GM23338 (cell line): ENCODE measurements at regions not wholly inside any gene's neighbourhood (a gene's known extent, or its start where the extent isn't known, plus 50 kb on each side); places are given as distances from the start of the nearest gene placed in this dataset.

Experiments
- ATAC-seq: fragments of 200-7000 bp; cut with Tn5 transposase; 3 replicates; pipeline ENCODE4 v1.9.1; 2020
- DNase-seq: peaks from one replicate; pipeline ENCODE4 v3.0.0-alpha.2; 2015; ENCODE audit warnings: low spot score
- H2AFZ ChIP-seq: fragments of 200-600 bp; sonication (generic); 2 replicates; pipeline ENCODE4 v1.8.0; 2016; ENCODE audit warnings: antibody characterized with exemption, mild to moderate bottlenecking, moderate library complexity
- H3F3A ChIP-seq: fragments of 200-600 bp; sonication (generic); replicated peaks from 2 replicates; pipeline ENCODE4 v1.8.0; 2017; ENCODE audit warnings: antibody characterized with exemption, mixed run types, low read depth
- H3K27ac ChIP-seq: fragments of 200-600 bp; sonication (generic); 2 replicates; pipeline ENCODE4 v1.6.1; 2016; ENCODE audit warnings: low read depth
- H3K27me3 ChIP-seq: fragments of 200-600 bp; sonication (generic); 2 replicates; pipeline ENCODE4 v1.8.0; 2016; ENCODE audit warnings: mild to moderate bottlenecking, mixed run types, moderate library complexity; ENCODE audit not compliant: insufficient read depth
- H3K36me3 ChIP-seq: fragments of 200-600 bp; sonication (generic); 2 replicates; pipeline ENCODE4 v1.8.0; 2016; ENCODE audit warnings: mild to moderate bottlenecking; ENCODE audit not compliant: insufficient read depth
- H3K4me1 ChIP-seq: fragments of 200-600 bp; sonication (generic); 2 replicates; pipeline ENCODE4 v1.8.0; 2016; ENCODE audit warnings: mild to moderate bottlenecking, moderate library complexity; ENCODE audit not compliant: insufficient read depth
- H3K4me2 ChIP-seq: fragments of 200-600 bp; sonication (generic); 2 replicates; pipeline ENCODE4 v1.7.1; 2017; ENCODE audit warnings: mixed run types
- H3K4me3 ChIP-seq: fragments of 200-600 bp; sonication (generic); 2 replicates; pipeline ENCODE4 v1.6.1; 2016; ENCODE audit warnings: mixed run types
- H3K79me2 ChIP-seq: fragments of 200-600 bp; sonication (generic); replicated peaks from 2 replicates; pipeline ENCODE4 v1.8.0; 2017; ENCODE audit warnings: mild to moderate bottlenecking; ENCODE audit not compliant: insufficient read depth
- H3K9me2 ChIP-seq: fragments of 200-600 bp; sonication (generic); 2 replicates; pipeline ENCODE4 v1.8.0; 2017; ENCODE audit not compliant: insufficient read depth
- H4K20me1 ChIP-seq: fragments of 200-600 bp; sonication (generic); replicated peaks from 2 replicates; pipeline ENCODE4 v1.8.0; 2017; ENCODE audit warnings: mild to moderate bottlenecking; ENCODE audit not compliant: insufficient read depth
- H3K27ac Mint-ChIP-seq: 2 replicates; pipeline ENCODE4 v1.8.0; 2020; ENCODE audit warnings: inconsistent platforms, mild to moderate bottlenecking, moderate library complexity, mixed read lengths
- H3K27me3 Mint-ChIP-seq: 3 replicates; pipeline ENCODE4 v1.8.0; 2022; ENCODE audit warnings: low read depth, mild to moderate bottlenecking, moderate library complexity, mixed read lengths, inconsistent platforms; ENCODE audit not compliant: insufficient read depth, poor library complexity
- H3K36me3 Mint-ChIP-seq: 3 replicates; pipeline ENCODE4 v1.8.0; 2021; ENCODE audit warnings: low read depth, mild to moderate bottlenecking, inconsistent platforms, moderate library complexity, mixed read lengths
- H3K4me1 Mint-ChIP-seq: 3 replicates; pipeline ENCODE4 v1.8.0; 2020; ENCODE audit warnings: mild to moderate bottlenecking, inconsistent platforms, mixed read lengths
- H3K4me3 Mint-ChIP-seq: 3 replicates; pipeline ENCODE4 v1.8.0; 2021; ENCODE audit warnings: moderate library complexity, mild to moderate bottlenecking, inconsistent platforms, mixed read lengths
- H3K9me3 Mint-ChIP-seq: 3 replicates; pipeline ENCODE4 v1.8.0; 2020; ENCODE audit warnings: moderate library complexity, mild to moderate bottlenecking, inconsistent platforms, mixed read lengths
- CREB1 ChIP-seq: fragments of 250-450 bp; sonication (Bioruptor Pico); IDR thresholded peaks from 2 replicates; pipeline ENCODE4 v1.5.0; 2020; ENCODE audit warnings: low read depth, mild to moderate bottlenecking, moderate library complexity
- CTCF ChIP-seq, 2 experiments: fragments of 200-600 bp in 1 of 2; sonication (generic) in 1 of 2; conservative IDR thresholded peaks; 2 replicates each; pipeline versions ENCODE4 v1.5.1 to v1.6.1; 2016 to 2017; ENCODE audit warnings: antibody characterized with exemption in 2 of 2, low read depth in 2 of 2, mild to moderate bottlenecking in 2 of 2, moderate library complexity in 1 of 2
- ETS1 ChIP-seq: IDR thresholded peaks from 2 replicates; pipeline ENCODE4 v1.6.1; 2016; ENCODE audit warnings: antibody characterized with exemption
- EZH2 ChIP-seq: fragments of 200-600 bp; sonication (generic); IDR thresholded peaks from one replicate; pipeline ENCODE4 v1.8.0; 2017; ENCODE audit warnings: antibody characterized with exemption, mild to moderate bottlenecking, low read depth; ENCODE audit not compliant: unreplicated experiment
- EZH2phosphoT487 ChIP-seq: fragments of 200-600 bp; sonication (generic); IDR thresholded peaks from one replicate; pipeline ENCODE4 v1.8.1; 2018; ENCODE audit warnings: antibody characterized with exemption; ENCODE audit not compliant: unreplicated experiment
- JUNB ChIP-seq: IDR thresholded peaks from one replicate; pipeline ENCODE4 v1.6.1; 2016; ENCODE audit warnings: antibody characterized with exemption; ENCODE audit not compliant: unreplicated experiment
- NANOG ChIP-seq: IDR thresholded peaks from 2 replicates; pipeline ENCODE4 v1.6.1; 2016; ENCODE audit warnings: antibody characterized with exemption, borderline replicate concordance
- POLR2AphosphoS5 ChIP-seq: IDR thresholded peaks from 2 replicates; pipeline ENCODE4 v1.6.1; 2016; ENCODE audit warnings: antibody characterized with exemption, low read depth
- REST ChIP-seq: IDR thresholded peaks from one replicate; pipeline ENCODE4 v1.6.1; 2018; ENCODE audit warnings: antibody characterized with exemption; ENCODE audit not compliant: unreplicated experiment
- STAT1 ChIP-seq: IDR thresholded peaks from one replicate; pipeline ENCODE4 v1.6.1; 2016; ENCODE audit warnings: antibody characterized with exemption; ENCODE audit not compliant: unreplicated experiment
- ZNF114 ChIP-seq: fragments of 250-450 bp; sonication (Bioruptor Pico); IDR thresholded peaks from 2 replicates; pipeline ENCODE4 v1.5.0; 2020; ENCODE audit warnings: mild to moderate bottlenecking, moderate library complexity
- ZNF331 ChIP-seq: fragments of 250-450 bp; sonication (Bioruptor Pico); IDR thresholded peaks from 2 replicates; pipeline ENCODE4 v1.5.0; 2020; ENCODE audit warnings: low read depth, mild to moderate bottlenecking, moderate library complexity

GRCh38 chr5:66246608-66247007 lies 102.5 kb downstream of the SREK1 start:
- peaks cover 5% of the 10 kb centered on the region; the same call in 1 of the 2 replicates for H3K9me2 ChIP-seq
- ATAC-seq (no peak), DNase-seq (no peak)
- H3K36me3 Mint-ChIP-seq: no peaks in the 10 kb centered on the region
- H3K36me3 ChIP-seq: no peaks in the 10 kb centered on the region
- no peaks in the 10 kb centered on the region for H3K9me3 Mint-ChIP-seq
- no peaks in the 10 kb centered on the region for H3F3A ChIP-seq
- no peaks in the 10 kb centered on the region for H3K27me3 Mint-ChIP-seq
- no peaks in the 10 kb centered on the region for H3K79me2 ChIP-seq
- TF ChIP-seq NANOG: no peak
- no peak for TF ChIP-seq ZNF114 (CRISPR knock-in tag)
- TF ChIP-seq JUNB: no peak
- TF ChIP-seq EZH2phosphoT487: no peak
- no peak for TF ChIP-seq REST
- no peak for TF ChIP-seq STAT1
- H3K27me3 ChIP-seq: no peaks in the 10 kb centered on the region
- H3K4me1 ChIP-seq: peaks cover 12% of the 10 kb centered on the region; the same call in 1 of the 2 replicates
- no peak overlapping the region for H3K27ac ChIP-seq
- peaks cover 11% of the 10 kb centered on the region for H3K4me1 Mint-ChIP-seq
- no peak overlapping the region for H3K4me3 Mint-ChIP-seq
- no peaks in the 10 kb centered on the region for H4K20me1 ChIP-seq
- H3K4me2 ChIP-seq: no peak overlapping the region
- H3K4me3 ChIP-seq: no peak overlapping the region
- H2AFZ ChIP-seq: no peak overlapping the region
- no peak overlapping the region for H3K27ac Mint-ChIP-seq

- no peak for ATAC-seq
- H3K36me3 Mint-ChIP-seq: no peaks in the 10 kb centered on the region
- TF ChIP-seq ZNF331 (CRISPR knock-in tag) (no peak), CTCF (conservative IDR thresholded peaks at IDR 0.05; ENCODE audit: low read depth in 2 of 2) (no peak), CREB1 (CRISPR knock-in tag) (no peak), ETS1 (no peak), EZH2phosphoT487 (no peak), EZH2 (no peak), POLR2AphosphoS5 (no peak), REST (no peak), STAT1 (no peak), ZNF114 (CRISPR knock-in tag) (no peak), NANOG (no peak)
Observed at GRCh38 chr5:66247176-66247960, 103.3 kb downstream of the SREK1 start.

More at GRCh38 chr5:66247176-66247960, 103.3 kb downstream of the SREK1 start:
- no peak overlapping the region for H3K4me3 ChIP-seq
- no peaks in the 10 kb centered on the region for H3F3A ChIP-seq
- Mint-ChIP-seq H3K27me3 (peaks cover 2% of the 10 kb centered on the region), H3K4me3 (no peak overlapping the region), H3K27ac (no peak overlapping the region), H3K4me1 (peaks cover 14% of the 10 kb centered on the region), H3K9me3 (no peaks in the 10 kb centered on the region)
- no peak for DNase-seq
- H3K4me2 ChIP-seq: no peak overlapping the region
- no peak overlapping the region for H2AFZ ChIP-seq
- peaks cover 12% of the 10 kb centered on the region; the same call in 1 of the 2 replicates for H3K4me1 ChIP-seq
- no peaks in the 10 kb centered on the region for H3K36me3 ChIP-seq
- no peaks in the 10 kb centered on the region for H3K79me2 ChIP-seq
- no peaks in the 10 kb centered on the region for H4K20me1 ChIP-seq
- no peak overlapping the region for H3K27ac ChIP-seq
- H3K27me3 ChIP-seq: no peaks in the 10 kb centered on the region
- H3K9me2 ChIP-seq: peaks cover 5% of the 10 kb centered on the region; the same call in 1 of the 2 replicates
